GM12878 (cell line): ENCODE measurements at regions not wholly inside any gene's neighbourhood (a gene's known extent, or its start where the extent isn't known, plus 50 kb on each side); places are given as distances from the start of the nearest gene placed in this dataset.

Experiments used
- ATAC-seq: fragments of 200-7000 bp; cut with Tn5 transposase; 3 replicates; pipeline ENCODE4 v1.9.1; 2020; ENCODE audit warnings: mild to moderate bottlenecking, moderate library complexity
- BruUV-seq: library from RNA; stranded (reverse); fragments of 400-500 nt; replicated peaks from 2 replicates; lab custom pipeline; 2021; lab: Mats Ljungman, UMichigan
- CTCF ChIA-PET: fragments of 300-600 bp; sonication (Branson Sonifier 250); formaldehyde crosslinking; extraction: SDS; loops from one replicate; lab custom pipeline; 2021; ENCODE audit warnings: inconsistent platforms; lab: Yijun Ruan, JAX
- POLR2A ChIA-PET: fragments of 350-600 bp; formaldehyde crosslinking; extraction: SDS; loops from one replicate; lab custom pipeline; 2021; ENCODE audit warnings: inconsistent platforms; lab: Charles Lee
- RAD21 ChIA-PET: fragments of 300-600 bp; sonication (Branson Sonifier 250); formaldehyde crosslinking; loops from one replicate; lab custom pipeline; 2023; ENCODE audit warnings: antibody characterized with exemption; ENCODE audit not compliant: unreplicated experiment; lab: Charles Lee
- SMC1A ChIA-PET: fragments of 300-600 bp; sonication (Branson Sonifier 250); formaldehyde crosslinking; loops from one replicate; lab custom pipeline; 2023; ENCODE audit not compliant: unreplicated experiment, uncharacterized antibody; lab: Charles Lee
- DNase-seq: peaks from one replicate; pipeline ENCODE4 v3.0.0-alpha.2; 2011; ENCODE audit warnings: low read depth, low spot score
- FAIRE-seq: peaks from 3 replicates; lab custom pipeline; 2011; peaks lifted over from hg19 to GRCh38; lab: Jason Lieb, UNC
- H2AFZ ChIP-seq: 2 replicates; pipeline ENCODE4 v1.6.0; 2011; ENCODE audit warnings: low read depth, low read length, control low read depth; ENCODE audit not compliant: control insufficient read depth
- H3K27ac ChIP-seq: 2 replicates; pipeline ENCODE4 v1.5.1; 2011; ENCODE audit warnings: control low read depth; ENCODE audit not compliant: control insufficient read depth, insufficient read depth
- H3K27me3 ChIP-seq, 2 experiments: replicated peaks in 1 of 2; 2 replicates each; pipeline versions ENCODE4 v1.6.0 to v1.6.1; 2011; ENCODE audit warnings: low read length in 1 of 2; ENCODE audit not compliant: control insufficient read depth in 2 of 2, insufficient read depth in 2 of 2
- H3K36me3 ChIP-seq, 2 experiments: 2 replicates each; pipeline ENCODE4 v1.5.1; 2011; ENCODE audit warnings: low read length in 1 of 2; ENCODE audit not compliant: control insufficient read depth in 2 of 2, insufficient read depth in 2 of 2
- H3K4me1 ChIP-seq: 2 replicates; pipeline ENCODE4 v1.6.1; 2011; ENCODE audit warnings: mild to moderate bottlenecking, low read length, moderate library complexity, mixed read lengths; ENCODE audit not compliant: control insufficient read depth, insufficient read depth
- H3K4me2 ChIP-seq: 2 replicates; pipeline ENCODE4 v1.6.0; 2011; ENCODE audit warnings: control low read depth; ENCODE audit not compliant: control insufficient read depth, insufficient read depth
- H3K4me3 ChIP-seq: fragments of 200-600 bp; sonication (generic); 2 replicates; pipeline ENCODE4 v1.5.1; 2016
- H3K79me2 ChIP-seq: 2 replicates; pipeline ENCODE4 v1.6.0; 2011; ENCODE audit warnings: low read length; ENCODE audit not compliant: control insufficient read depth, insufficient read depth
- H3K9ac ChIP-seq: 2 replicates; pipeline ENCODE4 v1.8.0; 2011; ENCODE audit warnings: low read length, control low read depth, mixed read lengths; ENCODE audit not compliant: control insufficient read depth, insufficient read depth
- H3K9me3 ChIP-seq: replicated peaks from 3 replicates; pipeline ENCODE4 v1.5.1; 2011; ENCODE audit warnings: mild to moderate bottlenecking, low read length; ENCODE audit not compliant: control insufficient read depth, insufficient read depth
- H4K20me1 ChIP-seq: 2 replicates; pipeline ENCODE4 v1.6.0; 2011; ENCODE audit not compliant: control insufficient read depth, insufficient read depth
- BCL11A ChIP-seq: IDR thresholded peaks from 2 replicates; pipeline ENCODE4 v1.6.1; 2011; ENCODE audit warnings: low read depth, low read length
- CREM ChIP-seq: IDR thresholded peaks from 2 replicates; pipeline ENCODE4 v1.6.1; 2014; ENCODE audit warnings: antibody characterized with exemption, low read depth
- EP300 ChIP-seq, 2 experiments: fragments of 150-350 bp in 1 of 2; IDR thresholded peaks; 2 replicates each; pipeline ENCODE4 v1.6.1; 2011 to 2012; ENCODE audit warnings: low read depth in 2 of 2, low read length in 2 of 2, borderline replicate concordance in 1 of 2, improper control_type of control experiment in 1 of 2, inconsistent platforms in 1 of 2; ENCODE audit not compliant: control insufficient read depth in 1 of 2
- EZH2 ChIP-seq: IDR thresholded peaks from 2 replicates; pipeline ENCODE4 v1.6.1; 2012; ENCODE audit warnings: low read depth, mild to moderate bottlenecking, control low read depth, inconsistent platforms, low read length, borderline replicate concordance; ENCODE audit not compliant: control insufficient read depth
- FOXK2 ChIP-seq: fragments of 450-650 bp; IDR thresholded peaks from 2 replicates; pipeline ENCODE4 v1.6.1; 2017; ENCODE audit warnings: mild to moderate bottlenecking, moderate library complexity
- NR2C2 ChIP-seq: IDR thresholded peaks from 2 replicates; pipeline ENCODE4 v1.6.1; 2011; ENCODE audit warnings: borderline replicate concordance, low read depth; ENCODE audit not compliant: control insufficient read depth, insufficient read length
- PAX5 ChIP-seq: IDR thresholded peaks from 2 replicates; pipeline ENCODE4 v1.6.1; 2011; ENCODE audit warnings: low read depth, low read length, borderline replicate concordance
- POLR2A ChIP-seq: IDR thresholded peaks from 2 replicates; pipeline ENCODE4 v1.6.1; 2011; ENCODE audit warnings: low read depth, mild to moderate bottlenecking, low read length
- RAD21 ChIP-seq: IDR thresholded peaks from 2 replicates; pipeline ENCODE4 v1.6.1; 2011; ENCODE audit warnings: mild to moderate bottlenecking, low read depth, low read length, moderate library complexity; ENCODE audit not compliant: insufficient read depth
- SKIL ChIP-seq: fragments of 450-650 bp; IDR thresholded peaks from 2 replicates; pipeline ENCODE4 v1.6.1; 2017; ENCODE audit warnings: mild to moderate bottlenecking, low read depth, inconsistent platforms; ENCODE audit not compliant: poor library complexity, severe bottlenecking
- SREBF2 ChIP-seq: IDR thresholded peaks from 2 replicates; pipeline ENCODE4 v1.6.1; 2012; ENCODE audit warnings: mild to moderate bottlenecking, low read length
- ZBTB40 ChIP-seq: fragments of 450-650 bp; IDR thresholded peaks from 2 replicates; pipeline ENCODE4 v1.6.1; 2016; ENCODE audit warnings: mild to moderate bottlenecking, moderate library complexity, borderline replicate concordance
- ZNF384 ChIP-seq: IDR thresholded peaks from 2 replicates; pipeline ENCODE4 v1.6.1; 2012; ENCODE audit warnings: low read depth, mild to moderate bottlenecking, low read length, improper control_type of control experiment, borderline replicate concordance
- ZSCAN29 ChIP-seq: fragments of 450-650 bp; IDR thresholded peaks from 2 replicates; pipeline ENCODE4 v1.6.1; 2017; ENCODE audit warnings: mild to moderate bottlenecking, moderate library complexity
- WGBS: methylation state at CpG from one replicate; pipeline ENCODE4 v1.1.6; 2016; ENCODE audit warnings: low lambda C conversion rate; ENCODE audit not compliant: insufficient replicate concordance, insufficient coverage; ENCODE audit errors: missing lambda C conversion rate; 5-methylcytosine and 5-hydroxymethylcytosine counted together
- in situ Hi-C: fragments of 300-500 bp; cut with MboI; formaldehyde crosslinking; loops from 9 replicates; pipeline ENCODE4 v1.14.3; 2018; ENCODE audit warnings: mixed read lengths
- intact Hi-C: fragments of 100-400 bp; cut with micrococcal nuclease; formaldehyde crosslinking; loops from one replicate; pipeline ENCODE4 v1.14.2; 2022; ENCODE audit not compliant: unreplicated experiment
- TF ChIP-seq, protein P1 (sequence below): IDR thresholded peaks from 2 replicates; pipeline ENCODE4 v1.6.1; 2011; ENCODE audit warnings: mild to moderate bottlenecking, low read depth, low read length, moderate library complexity; ENCODE audit not compliant: insufficient replicate concordance
- TF ChIP-seq, protein P2 (sequence below): fragments of 450-650 bp; IDR thresholded peaks from 2 replicates; pipeline ENCODE4 v1.6.1; 2017; ENCODE audit warnings: mild to moderate bottlenecking

DNA sequence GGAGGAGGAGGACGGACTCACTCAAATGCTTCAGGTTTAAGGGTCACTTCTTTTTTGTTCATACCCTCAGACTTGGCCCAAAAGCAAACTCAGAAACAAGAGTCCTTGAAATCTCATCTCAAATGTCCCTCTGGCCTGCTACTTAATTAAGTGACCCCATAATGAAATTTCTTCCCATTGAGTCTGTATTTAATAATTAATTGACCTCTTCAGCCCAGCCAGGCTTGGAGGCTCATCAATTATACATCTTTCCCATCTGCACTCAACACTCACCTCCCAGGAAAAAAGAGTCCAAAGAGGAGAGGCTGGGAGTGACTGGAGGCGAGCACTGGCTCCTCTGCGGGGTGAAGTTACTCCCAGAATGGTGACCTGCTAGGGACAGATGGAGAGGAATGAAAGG lies 90.5 kb upstream of the EYA2 start:
- POLR2A ChIA-PET: no interaction called here
- TF ChIP-seq EP300 (IDR thresholded peaks at IDR 0.05; ENCODE audit: borderline replicate concordance in 1 of 2, control insufficient read depth in 1 of 2, low read depth in 2 of 2, low read length in 2 of 2): no peak
- TF ChIP-seq CREM: no peak
- no peak for TF ChIP-seq ZBTB40
- no peak for TF ChIP-seq RAD21
- no peak for TF ChIP-seq PAX5
- no peak for TF ChIP-seq ZSCAN29
- TF ChIP-seq ZNF384: no peak
- no peak for TF ChIP-seq FOXK2
- no peak for TF ChIP-seq SREBF2
- no peak for TF ChIP-seq SKIL
- TF ChIP-seq, protein P1, sequence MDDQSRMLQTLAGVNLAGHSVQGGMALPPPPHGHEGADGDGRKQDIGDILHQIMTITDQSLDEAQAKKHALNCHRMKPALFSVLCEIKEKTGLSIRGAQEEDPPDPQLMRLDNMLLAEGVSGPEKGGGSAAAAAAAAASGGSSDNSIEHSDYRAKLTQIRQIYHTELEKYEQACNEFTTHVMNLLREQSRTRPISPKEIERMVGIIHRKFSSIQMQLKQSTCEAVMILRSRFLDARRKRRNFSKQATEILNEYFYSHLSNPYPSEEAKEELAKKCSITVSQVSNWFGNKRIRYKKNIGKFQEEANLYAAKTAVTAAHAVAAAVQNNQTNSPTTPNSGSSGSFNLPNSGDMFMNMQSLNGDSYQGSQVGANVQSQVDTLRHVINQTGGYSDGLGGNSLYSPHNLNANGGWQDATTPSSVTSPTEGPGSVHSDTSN: no peak
- no peak for TF ChIP-seq BCL11A
- no peak for TF ChIP-seq POLR2A
- no peak for TF ChIP-seq NR2C2
- TF ChIP-seq EZH2: no peak
- TF ChIP-seq, protein P2, sequence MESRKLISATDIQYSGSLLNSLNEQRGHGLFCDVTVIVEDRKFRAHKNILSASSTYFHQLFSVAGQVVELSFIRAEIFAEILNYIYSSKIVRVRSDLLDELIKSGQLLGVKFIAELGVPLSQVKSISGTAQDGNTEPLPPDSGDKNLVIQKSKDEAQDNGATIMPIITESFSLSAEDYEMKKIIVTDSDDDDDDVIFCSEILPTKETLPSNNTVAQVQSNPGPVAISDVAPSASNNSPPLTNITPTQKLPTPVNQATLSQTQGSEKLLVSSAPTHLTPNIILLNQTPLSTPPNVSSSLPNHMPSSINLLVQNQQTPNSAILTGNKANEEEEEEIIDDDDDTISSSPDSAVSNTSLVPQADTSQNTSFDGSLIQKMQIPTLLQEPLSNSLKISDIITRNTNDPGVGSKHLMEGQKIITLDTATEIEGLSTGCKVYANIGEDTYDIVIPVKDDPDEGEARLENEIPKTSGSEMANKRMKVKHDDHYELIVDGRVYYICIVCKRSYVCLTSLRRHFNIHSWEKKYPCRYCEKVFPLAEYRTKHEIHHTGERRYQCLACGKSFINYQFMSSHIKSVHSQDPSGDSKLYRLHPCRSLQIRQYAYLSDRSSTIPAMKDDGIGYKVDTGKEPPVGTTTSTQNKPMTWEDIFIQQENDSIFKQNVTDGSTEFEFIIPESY: no peak

More for the DNA sequence above, 90.5 kb upstream of the EYA2 start:
- FAIRE-seq (no peak), DNase-seq (no peak), ATAC-seq (no peak)
- ChIA-PET RAD21 (no interaction called here), SMC1A (interaction anchor here (1.3 kb wide), 1 partner anchor 10 kb away, joined by 3 read pairs; no protein-coding TSS in a partner anchor), CTCF (no interaction called here)
- H2AFZ ChIP-seq: no peak overlapping the region
- H3K27ac ChIP-seq: no peak overlapping the region
- BruUV-seq: no TSS peak
- intact Hi-C loops: no loop called here
- H3K9ac ChIP-seq: no peak overlapping the region
- H3K9me3 ChIP-seq: no peaks in the 10 kb centered on the region
- WGBS: 33% methylated on average over 3 of the region's 3 CpGs
- no peak overlapping the region for H3K4me2 ChIP-seq
- H3K79me2 ChIP-seq: no peaks in the 10 kb centered on the region
- H4K20me1 ChIP-seq: no peaks in the 10 kb centered on the region
- no peak overlapping the region for H3K4me3 ChIP-seq
- H3K4me1 ChIP-seq: no peaks in the 10 kb centered on the region
- H3K36me3 ChIP-seq: no peaks in the 10 kb centered on the region
- in situ Hi-C loops: no loop called here
- peaks cover 0 to 1% of the 10 kb centered on the region in 2 experiments; a peak in 1 of 4 replicates for H3K27me3 ChIP-seq
